K562 (cell line): ENCODE measurements at regions not wholly inside any gene's neighbourhood (a gene's known extent, or its start where the extent isn't known, plus 50 kb on each side); places are given as distances from the start of the nearest gene placed in this dataset.

Source experiments
- ATAC-seq: fragments of 200-7000 bp; cut with Tn5 transposase; 3 replicates; pipeline ENCODE4 v1.9.1; 2020; ENCODE audit warnings: moderate library complexity
- BruUV-seq: library from RNA; stranded (reverse); fragments of 400-500 nt; replicated peaks from 2 replicates; lab custom pipeline; 2021; lab: Mats Ljungman, UMichigan
- CTCF ChIA-PET: fragments of 300-600 bp; formaldehyde crosslinking; extraction: SDS; loops from one replicate; lab custom pipeline; 2021; ENCODE audit warnings: low intra/inter-chr PET ratio; lab: Yijun Ruan, JAX
- POLR2A ChIA-PET: fragments of 300-600, 350-650 bp; sonication (Branson Sonifier 250); formaldehyde crosslinking; extraction: SDS; loops from one replicate; lab custom pipeline; 2021; ENCODE audit warnings: antibody characterized with exemption, inconsistent platforms; lab: Yijun Ruan, JAX
- DNase-seq, 4 experiments: peaks; one replicate each; pipeline versions ENCODE4 v3.0.0 to v3.0.0-alpha.2; 2011 to 2018; ENCODE audit warnings: low spot score in 3 of 4, mixed read lengths in 3 of 4; ENCODE audit errors: extremely low read depth in 1 of 4
- FAIRE-seq: peaks from 2 replicates; lab custom pipeline; 2011; peaks lifted over from hg19 to GRCh38; lab: Jason Lieb, UNC
- H2AFZ ChIP-seq: 2 replicates; pipeline ENCODE4 v1.6.0; 2011; ENCODE audit warnings: low read depth, low read length, control low read depth, inconsistent platforms
- H3K27ac ChIP-seq: fragments of 200-600 bp; 3 replicates; pipeline ENCODE4 v1.8.0; 2011; ENCODE audit warnings: low read depth, mild to moderate bottlenecking, control low read depth, inconsistent platforms, low read length, moderate library complexity, mixed read lengths; ENCODE audit errors: extremely low read depth
- H3K27me3 ChIP-seq, 2 experiments: fragments of 300-600 bp in 1 of 2; 2 replicates in 1 of 2; 3 replicates in 1 of 2; pipeline versions ENCODE4 v1.6.0 to v1.8.0; 2011; ENCODE audit warnings: inconsistent platforms in 2 of 2, low read length in 2 of 2, mild to moderate bottlenecking in 1 of 2, mixed read lengths in 1 of 2, moderate library complexity in 1 of 2; ENCODE audit not compliant: control insufficient read depth in 2 of 2, insufficient read depth in 2 of 2
- H3K36me3 ChIP-seq: fragments of 300-600 bp; 3 replicates; pipeline ENCODE4 v1.8.0; 2011; ENCODE audit warnings: mild to moderate bottlenecking, low read length, inconsistent platforms; ENCODE audit not compliant: control insufficient read depth, insufficient read depth
- H3K4me1 ChIP-seq, 2 experiments: fragments of 200-600 bp in 1 of 2; replicated peaks in 1 of 2; 2 replicates in 1 of 2; 3 replicates in 1 of 2; pipeline versions ENCODE4 v1.5.1 to v1.8.0; 2011; ENCODE audit warnings: inconsistent platforms in 2 of 2, low read length in 2 of 2, mild to moderate bottlenecking in 1 of 2, mixed read lengths in 1 of 2, moderate library complexity in 1 of 2; ENCODE audit not compliant: control insufficient read depth in 2 of 2, insufficient read depth in 2 of 2
- H3K4me2 ChIP-seq: 2 replicates; pipeline ENCODE4 v1.6.1; 2011; ENCODE audit warnings: low read length, control low read depth, inconsistent platforms, mixed read lengths; ENCODE audit not compliant: insufficient read depth
- H3K4me3 ChIP-seq: fragments of 200-600 bp; sonication (generic), shearing (Covaris generic); 2 replicates; pipeline ENCODE4 v1.5.1; 2016; ENCODE audit warnings: control low read depth, inconsistent platforms
- H3K79me2 ChIP-seq: fragments of 200-600 bp; 3 replicates; pipeline ENCODE4 v1.8.0; 2011; ENCODE audit warnings: low read length, inconsistent platforms; ENCODE audit not compliant: control insufficient read depth, insufficient read depth
- H3K9ac ChIP-seq, 2 experiments: 2 replicates each; pipeline versions ENCODE4 v1.6.0 to v1.6.1; 2011; ENCODE audit warnings: low read depth in 2 of 2, low read length in 2 of 2, control low read depth in 1 of 2, inconsistent platforms in 1 of 2, mild to moderate bottlenecking in 1 of 2, mixed read lengths in 1 of 2; ENCODE audit not compliant: insufficient read depth in 1 of 2
- H3K9me1 ChIP-seq: one replicate; pipeline ENCODE4 v1.6.0; 2011; ENCODE audit warnings: inconsistent platforms, mild to moderate bottlenecking, low read length, moderate library complexity; ENCODE audit not compliant: control insufficient read depth, insufficient read depth
- H3K9me3 ChIP-seq: replicated peaks from 2 replicates; pipeline ENCODE4 v1.5.1; 2011; ENCODE audit warnings: low read depth, low read length, inconsistent platforms; ENCODE audit not compliant: control insufficient read depth, insufficient read depth
- H4K20me1 ChIP-seq: replicated peaks from 2 replicates; pipeline ENCODE4 v1.6.1; 2011; ENCODE audit warnings: low read length, inconsistent platforms, mixed read lengths; ENCODE audit not compliant: control insufficient read depth, insufficient read depth
- BRD9 ChIP-seq: fragments of 450-650 bp; IDR thresholded peaks from 2 replicates; pipeline ENCODE4 v1.6.1; 2018; ENCODE audit warnings: low read depth; ENCODE audit not compliant: partially characterized antibody
- C11orf30 ChIP-seq: fragments of 450-650 bp; IDR thresholded peaks from 2 replicates; pipeline ENCODE4 v1.6.1; 2016; ENCODE audit warnings: low read depth, mild to moderate bottlenecking
- DDX20 ChIP-seq: fragments of 450-650 bp; IDR thresholded peaks from 2 replicates; pipeline ENCODE4 v1.6.1; 2016; ENCODE audit warnings: missing genetic modification characterization, low read depth, mild to moderate bottlenecking, missing compliant biosample characterization, moderate library complexity
- YBX1 ChIP-seq: fragments of 450-650 bp; IDR thresholded peaks from 2 replicates; pipeline ENCODE4 v1.7.1; 2016; ENCODE audit warnings: mild to moderate bottlenecking
- ZC3H8 ChIP-seq: fragments of 450-650 bp; IDR thresholded peaks from 2 replicates; pipeline ENCODE4 v1.6.1; 2017
- ZFPM2 ChIP-seq: fragments of 250-450 bp; sonication (Bioruptor Pico); IDR thresholded peaks from 2 replicates; pipeline ENCODE4 v1.5.1; 2022; ENCODE audit warnings: mild to moderate bottlenecking
- WGBS: fragments of 100-300 bp; shearing (Covaris generic); methylation state at CpG from one replicate; pipeline ENCODE4 v1.1.6; 2016; ENCODE audit warnings: low coverage, mixed read lengths; ENCODE audit not compliant: insufficient coverage; ENCODE audit errors: missing lambda C conversion rate; 5-methylcytosine and 5-hydroxymethylcytosine counted together
- in situ Hi-C: fragments of 300-500 bp; cut with MboI; formaldehyde crosslinking; loops from 4 replicates; pipeline ENCODE4 v1.15.0; 2018; ENCODE audit warnings: inconsistent platforms, mixed read lengths
- intact Hi-C: fragments of 100-400 bp; cut with micrococcal nuclease; formaldehyde crosslinking; loops from 2 replicates; pipeline ENCODE4 v1.14.2; 2022
- TF ChIP-seq, protein P1 (sequence below): fragments of 450-650 bp; IDR thresholded peaks from 2 replicates; pipeline ENCODE4 v1.6.1; 2016; ENCODE audit warnings: low read depth, mild to moderate bottlenecking, moderate library complexity
- TF ChIP-seq, protein P2 (sequence below), 2 experiments: fragments of 450-650 bp in 1 of 2; sonication (generic) in 1 of 2; formaldehyde crosslinking in 1 of 2; IDR thresholded peaks; 2 replicates each; pipeline versions ENCODE4 v1.7.1 to v1.9.0; 2016 to 2022; ENCODE audit warnings: inconsistent platforms in 1 of 2, mild to moderate bottlenecking in 1 of 2, missing genetic modification reagents in 1 of 2

DNA sequence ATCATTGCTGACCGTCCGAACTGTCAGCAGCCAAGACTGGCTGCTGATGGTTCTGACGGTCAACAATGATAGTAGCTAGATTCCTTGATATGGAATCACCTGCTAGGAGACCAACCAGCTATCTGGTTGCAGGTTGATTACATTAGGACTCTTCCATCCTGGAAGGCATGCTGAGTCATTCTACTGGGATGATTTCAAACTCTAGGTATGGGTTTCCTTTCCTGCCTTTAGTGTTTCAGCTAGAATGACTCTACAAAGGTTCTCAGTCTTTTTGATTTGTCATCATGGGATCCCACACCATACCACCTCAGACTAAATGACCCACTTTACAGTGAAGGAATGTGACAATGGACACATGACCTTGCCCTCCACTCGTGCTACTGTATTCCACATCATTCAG is 138.1 kb upstream of the KL start:
- Histone ChIP-seq H3K27me3 (no peaks in the 10 kb centered on the region), H3K27ac (no peak overlapping the region), H3K9me3 (no peaks in the 10 kb centered on the region), H3K9ac (no peak overlapping the region), H3K4me2 (no peak overlapping the region), H3K4me3 (no peak overlapping the region), H2AFZ (no peak overlapping the region), H3K4me1 (no peaks in the 10 kb centered on the region), H3K79me2 (no peaks in the 10 kb centered on the region), H3K36me3 (no peaks in the 10 kb centered on the region), H4K20me1 (no peaks in the 10 kb centered on the region), H3K9me1 (no peaks in the 10 kb centered on the region)
- no peak for DNase-seq
- ChIA-PET POLR2A (no interaction called here), CTCF (no interaction called here)
- in situ Hi-C loops: no loop called here
- TF ChIP-seq YBX1: no peak
- TF ChIP-seq ZC3H8: no peak
- no peak for TF ChIP-seq BRD9
- TF ChIP-seq DDX20 (tag): no peak
- TF ChIP-seq C11orf30: 0 out of 2 replicates have a peak, but pooled peaks have one; percentile 5
- BruUV-seq: no TSS peak
- no peak for ATAC-seq
- no peak for FAIRE-seq
- intact Hi-C loops: no loop called here
- 3% methylated on average over 4 of the region's 4 CpGs for WGBS

GRCh38 chr13:32880636-32881035 is 135.6 kb upstream of the KL start:
- ATAC-seq: no peak
- no TSS peak for BruUV-seq
- CTCF ChIA-PET: no interaction called here
- TF ChIP-seq ZFPM2 (CRISPR knock-in tag): no peak
- TF ChIP-seq, protein P1, sequence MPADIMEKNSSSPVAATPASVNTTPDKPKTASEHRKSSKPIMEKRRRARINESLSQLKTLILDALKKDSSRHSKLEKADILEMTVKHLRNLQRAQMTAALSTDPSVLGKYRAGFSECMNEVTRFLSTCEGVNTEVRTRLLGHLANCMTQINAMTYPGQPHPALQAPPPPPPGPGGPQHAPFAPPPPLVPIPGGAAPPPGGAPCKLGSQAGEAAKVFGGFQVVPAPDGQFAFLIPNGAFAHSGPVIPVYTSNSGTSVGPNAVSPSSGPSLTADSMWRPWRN: no peak
- TF ChIP-seq, protein P2, sequence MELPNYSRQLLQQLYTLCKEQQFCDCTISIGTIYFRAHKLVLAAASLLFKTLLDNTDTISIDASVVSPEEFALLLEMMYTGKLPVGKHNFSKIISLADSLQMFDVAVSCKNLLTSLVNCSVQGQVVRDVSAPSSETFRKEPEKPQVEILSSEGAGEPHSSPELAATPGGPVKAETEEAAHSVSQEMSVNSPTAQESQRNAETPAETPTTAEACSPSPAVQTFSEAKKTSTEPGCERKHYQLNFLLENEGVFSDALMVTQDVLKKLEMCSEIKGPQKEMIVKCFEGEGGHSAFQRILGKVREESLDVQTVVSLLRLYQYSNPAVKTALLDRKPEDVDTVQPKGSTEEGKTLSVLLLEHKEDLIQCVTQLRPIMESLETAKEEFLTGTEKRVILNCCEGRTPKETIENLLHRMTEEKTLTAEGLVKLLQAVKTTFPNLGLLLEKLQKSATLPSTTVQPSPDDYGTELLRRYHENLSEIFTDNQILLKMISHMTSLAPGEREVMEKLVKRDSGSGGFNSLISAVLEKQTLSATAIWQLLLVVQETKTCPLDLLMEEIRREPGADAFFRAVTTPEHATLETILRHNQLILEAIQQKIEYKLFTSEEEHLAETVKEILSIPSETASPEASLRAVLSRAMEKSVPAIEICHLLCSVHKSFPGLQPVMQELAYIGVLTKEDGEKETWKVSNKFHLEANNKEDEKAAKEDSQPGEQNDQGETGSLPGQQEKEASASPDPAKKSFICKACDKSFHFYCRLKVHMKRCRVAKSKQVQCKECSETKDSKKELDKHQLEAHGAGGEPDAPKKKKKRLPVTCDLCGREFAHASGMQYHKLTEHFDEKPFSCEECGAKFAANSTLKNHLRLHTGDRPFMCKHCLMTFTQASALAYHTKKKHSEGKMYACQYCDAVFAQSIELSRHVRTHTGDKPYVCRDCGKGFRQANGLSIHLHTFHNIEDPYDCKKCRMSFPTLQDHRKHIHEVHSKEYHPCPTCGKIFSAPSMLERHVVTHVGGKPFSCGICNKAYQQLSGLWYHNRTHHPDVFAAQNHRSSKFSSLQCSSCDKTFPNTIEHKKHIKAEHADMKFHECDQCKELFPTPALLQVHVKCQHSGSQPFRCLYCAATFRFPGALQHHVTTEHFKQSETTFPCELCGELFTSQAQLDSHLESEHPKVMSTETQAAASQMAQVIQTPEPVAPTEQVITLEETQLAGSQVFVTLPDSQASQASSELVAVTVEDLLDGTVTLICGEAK (IDR thresholded peaks at IDR 0.05): no peak
- TF ChIP-seq, protein P2 (CRISPR knock-in tag; IDR thresholded peaks at IDR 0.05): no peak

More at GRCh38 chr13:32880636-32881035, 135.6 kb upstream of the KL start:
- in situ Hi-C loops: no loop called here
- intact Hi-C loops: no loop called here
- Histone ChIP-seq H3K36me3 (no peaks in the 10 kb centered on the region), H4K20me1 (no peaks in the 10 kb centered on the region), H3K4me3 (no peak overlapping the region), H3K27ac (no peak overlapping the region), H3K79me2 (no peaks in the 10 kb centered on the region), H3K9ac (no peak overlapping the region), H3K9me3 (no peaks in the 10 kb centered on the region), H3K9me1 (no peaks in the 10 kb centered on the region), H3K27me3 (no peaks in the 10 kb centered on the region), H2AFZ (no peak overlapping the region), H3K4me1 (no peaks in the 10 kb centered on the region), H3K4me2 (no peak overlapping the region)
- no peak for FAIRE-seq
- no peak for DNase-seq
- POLR2A ChIA-PET: no interaction called here
- 0% methylated on average over 3 of the region's 3 CpGs for whole genome bisulfite sequencing
